HG03575 (cell line): ENCODE measurements at regions not wholly inside any gene's neighbourhood (a gene's known extent, or its start where the extent isn't known, plus 50 kb on each side); places are given as distances from the start of the nearest gene placed in this dataset.

ENCODE experiments used
- ATAC-seq: cut with Tn5 transposase; IDR thresholded peaks from one replicate; pipeline ENCODE4 v1.9.1; 2021; ENCODE audit not compliant: unreplicated experiment, insufficient number of reproducible peaks, low FRiP score; ENCODE audit errors: extremely low read depth

DNA sequence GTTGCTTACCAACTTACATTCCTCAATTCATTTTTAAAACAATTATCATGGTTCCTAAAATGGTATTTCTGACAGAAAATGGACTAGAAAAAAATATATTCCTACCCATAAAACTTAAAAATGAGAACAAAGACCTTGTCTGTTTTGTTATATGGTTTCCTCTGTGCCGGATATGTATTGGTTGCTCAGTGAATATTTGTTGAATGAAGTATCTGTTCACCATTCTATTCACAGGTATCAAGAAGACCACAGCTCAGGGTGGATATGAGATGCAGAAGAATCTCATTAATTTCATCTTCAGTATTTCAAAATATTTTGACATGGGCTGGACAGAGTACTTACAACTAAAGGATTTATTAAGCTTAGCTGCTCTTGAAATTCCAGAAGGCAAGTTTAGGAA, 58.1 kb downstream of the TUSC7 start:
- ATAC-seq = no peak

DNA sequence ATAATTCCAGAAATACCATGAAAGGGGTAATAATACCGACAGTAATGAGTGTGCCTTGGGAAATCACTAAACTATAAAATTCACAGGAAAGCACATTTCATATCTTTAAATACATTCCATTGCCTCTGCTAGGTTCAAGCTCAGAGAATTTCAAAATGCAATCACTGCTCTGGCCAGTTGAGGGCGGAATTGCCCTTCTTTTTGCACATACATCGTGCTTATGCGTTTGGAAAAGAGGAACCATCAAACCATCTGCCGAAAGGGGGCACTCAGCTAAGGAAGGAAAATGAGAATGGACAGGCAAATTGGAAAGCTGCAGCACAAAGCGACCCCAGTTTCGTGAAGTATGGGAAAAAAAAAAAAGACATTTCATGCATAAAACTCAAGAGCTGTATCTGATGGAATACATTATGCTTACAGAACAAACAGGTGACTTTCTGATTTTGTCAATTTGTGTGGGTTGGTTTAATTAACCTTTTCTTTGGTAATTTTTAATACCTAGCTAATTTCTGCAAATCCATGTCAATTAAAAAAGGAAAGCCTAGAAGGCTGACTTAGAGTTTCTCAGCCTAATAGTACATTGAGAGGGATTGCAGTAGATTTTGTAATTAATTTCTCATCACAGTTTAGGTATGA, 61.4 kb downstream of the TUSC7 start:
- peak; percentile 98 for ATAC-seq

DNA sequence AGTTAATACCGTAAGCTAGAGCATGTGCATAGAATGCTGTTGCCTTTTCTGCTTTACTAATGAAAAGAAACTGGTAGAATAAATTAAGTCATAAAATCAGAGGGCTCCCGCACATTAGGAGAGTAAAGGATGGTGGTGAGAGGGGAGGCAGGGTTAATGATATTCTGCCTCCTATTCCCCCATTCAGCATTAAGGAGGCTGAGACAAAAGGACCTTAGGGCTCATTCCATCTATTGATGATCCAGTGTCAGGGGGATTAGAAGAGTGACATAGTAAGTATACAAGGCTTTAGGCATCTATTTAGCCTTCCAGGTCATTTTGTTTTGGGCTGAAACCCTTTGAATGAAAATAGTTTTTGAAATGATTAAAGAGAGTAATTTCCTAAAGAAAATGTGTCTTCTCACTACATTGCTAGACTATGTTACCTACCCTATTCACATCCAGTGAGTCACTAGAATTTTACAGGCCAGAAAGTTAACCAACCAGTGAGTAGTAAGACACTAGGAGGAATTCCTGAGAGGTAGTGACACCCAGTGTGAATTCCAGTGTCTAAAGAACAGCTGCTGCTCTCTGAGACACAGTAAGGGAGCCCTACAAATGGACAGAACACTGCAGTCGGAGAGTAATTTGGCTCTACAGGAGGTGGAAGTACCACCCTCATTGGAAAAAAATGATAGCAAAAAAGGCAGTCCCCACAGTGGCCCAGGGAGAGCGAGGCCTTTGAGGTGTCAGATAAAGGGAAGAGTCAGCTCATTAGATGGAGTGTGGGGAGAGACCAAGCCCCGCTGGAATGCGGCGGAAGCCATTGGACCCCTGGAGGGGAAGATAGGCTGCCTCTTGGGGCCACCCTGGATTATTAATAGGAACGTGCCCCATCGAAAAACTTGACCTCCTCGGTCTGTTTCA, 67.6 kb downstream of the TUSC7 start:
- ATAC-seq = no peak

DNA sequence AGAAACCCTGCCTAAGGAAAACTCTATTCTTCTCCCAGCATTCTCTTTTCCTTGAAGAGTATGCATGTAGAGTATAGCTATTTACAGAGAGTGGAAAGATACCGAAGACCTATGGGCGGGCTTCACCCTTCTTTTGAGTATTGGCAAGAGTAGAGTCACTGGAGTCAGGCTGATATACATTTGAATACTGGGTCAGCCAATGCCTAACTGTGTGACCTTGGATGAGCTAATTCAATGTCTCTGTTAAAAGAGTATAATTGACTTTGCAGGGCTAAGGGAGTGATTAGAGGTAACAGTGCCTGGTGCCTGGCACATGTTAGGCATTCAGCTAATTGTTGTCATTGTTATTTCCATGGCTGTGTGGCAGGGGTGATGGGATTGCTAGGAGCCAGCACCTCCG, 75.6 kb downstream of the TUSC7 start:
- no peak for ATAC-seq

DNA sequence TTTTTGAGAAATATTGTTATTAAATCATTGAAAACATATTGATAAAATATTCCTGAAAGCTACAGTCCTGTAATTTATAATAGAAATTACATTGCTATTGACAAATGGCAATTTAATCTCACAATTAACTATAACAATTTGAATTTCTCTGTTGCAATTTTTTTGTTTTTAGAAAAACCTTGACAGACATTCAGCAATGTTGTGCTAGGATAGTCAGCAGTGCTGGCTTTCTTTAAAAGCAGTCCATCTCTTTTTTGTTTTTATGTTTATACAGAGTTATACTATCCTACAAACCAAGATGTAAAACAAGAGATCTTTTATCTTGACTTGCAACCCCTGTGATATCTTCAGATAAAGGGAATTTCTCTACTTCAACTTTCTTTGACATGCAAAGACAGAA, 93.1 kb downstream of the TUSC7 start:
- no peak for ATAC-seq

DNA sequence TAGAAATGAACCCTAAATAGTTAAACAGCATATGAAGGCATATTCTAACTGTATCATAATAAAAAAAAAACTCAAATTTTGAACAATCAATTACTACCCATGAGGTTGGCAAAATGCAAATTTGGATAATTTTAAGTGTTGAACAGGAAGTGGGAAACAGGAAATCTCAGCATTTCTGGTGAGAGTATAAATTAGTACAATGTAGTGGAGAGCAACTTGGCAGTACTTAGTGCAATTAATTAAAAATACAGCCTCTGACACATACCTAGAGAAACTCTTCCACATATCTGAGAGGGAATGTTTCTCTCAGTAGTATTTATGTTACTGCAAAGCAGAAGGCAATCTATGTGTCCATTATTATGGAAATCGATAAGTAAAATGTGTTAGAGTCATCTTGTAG, 96.8 kb downstream of the TUSC7 start:
- no peak for ATAC-seq

DNA sequence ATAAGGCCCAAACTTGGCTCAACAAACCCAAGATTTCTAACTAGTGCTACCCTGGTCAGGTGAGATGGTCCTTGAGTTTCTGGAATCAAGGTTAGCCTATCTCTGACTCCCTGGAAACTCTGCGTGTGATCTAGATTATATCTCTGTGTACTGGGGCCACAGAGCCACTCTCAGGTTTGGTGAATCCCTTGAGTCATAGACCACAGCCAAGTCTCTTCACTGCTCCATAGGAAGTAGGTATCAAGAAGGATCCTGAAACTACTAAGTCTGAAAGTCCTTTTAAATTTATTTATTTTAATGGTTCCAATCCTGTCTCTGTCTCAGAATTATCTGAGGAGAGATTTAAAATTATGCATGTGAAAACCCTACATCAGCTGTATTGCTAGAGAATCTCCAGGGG, 99.1 kb downstream of the TUSC7 start:
- ATAC-seq = no peak

DNA sequence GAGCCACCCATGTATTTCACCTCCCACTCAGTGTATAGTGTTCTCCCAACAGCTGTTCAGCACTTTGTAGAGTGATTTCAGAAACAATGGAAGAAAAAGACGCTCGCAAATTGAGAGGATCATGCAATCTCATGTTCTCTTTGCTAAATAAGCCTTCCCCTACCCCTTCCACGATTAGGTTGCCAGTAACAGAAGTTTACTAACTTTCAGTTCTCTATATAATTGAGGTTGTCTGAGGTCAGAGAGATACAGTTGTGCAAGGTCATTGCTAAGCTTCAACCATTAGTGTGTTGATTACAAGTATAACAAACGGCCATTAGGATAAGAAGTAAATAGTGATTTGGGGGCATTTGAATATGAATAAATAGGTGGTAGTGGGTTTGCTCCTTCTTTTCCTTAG, 99.6 kb downstream of the TUSC7 start:
- no peak for ATAC-seq

DNA sequence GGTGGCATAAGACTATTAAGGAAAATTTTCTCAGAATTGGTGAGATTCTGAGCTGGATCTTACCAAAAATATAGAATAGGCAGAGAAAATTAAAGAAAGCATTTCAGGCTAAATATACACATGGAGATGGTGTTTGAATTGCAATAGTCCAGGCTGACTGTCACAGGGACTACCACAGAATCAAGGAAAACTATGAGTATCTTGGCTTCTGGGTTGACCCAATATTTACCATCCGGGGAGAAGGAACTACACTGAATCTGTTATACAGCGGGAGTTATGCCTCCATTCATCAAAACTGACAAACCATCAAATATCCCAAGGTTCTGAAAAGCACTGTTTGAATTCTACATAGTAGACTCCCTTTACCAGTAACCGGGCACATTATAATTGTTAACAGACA, 102.2 kb downstream of the TUSC7 start:
- no peak for ATAC-seq

DNA sequence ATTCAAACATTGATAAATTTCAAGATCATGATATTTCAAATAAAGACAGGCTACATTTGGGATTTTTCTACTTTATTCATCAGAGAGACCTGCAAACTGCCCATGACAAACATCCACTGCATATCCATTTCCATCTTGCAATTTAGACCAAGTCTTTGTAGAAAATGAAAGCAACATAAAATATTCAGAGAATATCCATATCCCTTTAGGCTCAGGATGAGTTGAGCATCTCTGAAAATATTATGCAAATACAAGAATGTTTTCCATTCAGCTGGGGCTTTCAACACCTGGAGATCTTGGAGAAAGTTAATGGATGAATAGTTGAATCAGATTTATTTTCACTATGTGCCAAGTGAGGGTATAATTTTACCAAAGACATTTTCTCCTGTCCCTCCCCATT, 103.4 kb downstream of the TUSC7 start:
- no peak for ATAC-seq

DNA sequence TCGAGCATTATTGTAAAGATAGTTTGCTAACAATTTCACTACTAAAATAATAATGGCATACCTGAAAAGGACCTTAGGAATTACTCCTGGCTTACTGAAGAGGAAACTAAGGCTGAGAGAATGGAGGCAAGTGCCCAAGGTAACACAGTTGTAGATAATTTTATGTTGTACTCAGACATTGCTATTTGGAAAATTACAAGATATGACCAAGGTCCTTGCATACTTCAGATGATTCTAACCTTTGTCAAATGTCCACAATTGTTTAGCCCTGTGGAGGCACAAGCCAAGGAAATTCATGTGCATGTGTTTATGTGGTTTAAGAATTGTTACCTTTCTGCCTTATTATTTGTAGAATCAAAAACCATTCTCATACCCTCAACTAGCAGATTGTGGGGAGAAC, 105.7 kb downstream of the TUSC7 start:
- ATAC-seq = no peak

DNA sequence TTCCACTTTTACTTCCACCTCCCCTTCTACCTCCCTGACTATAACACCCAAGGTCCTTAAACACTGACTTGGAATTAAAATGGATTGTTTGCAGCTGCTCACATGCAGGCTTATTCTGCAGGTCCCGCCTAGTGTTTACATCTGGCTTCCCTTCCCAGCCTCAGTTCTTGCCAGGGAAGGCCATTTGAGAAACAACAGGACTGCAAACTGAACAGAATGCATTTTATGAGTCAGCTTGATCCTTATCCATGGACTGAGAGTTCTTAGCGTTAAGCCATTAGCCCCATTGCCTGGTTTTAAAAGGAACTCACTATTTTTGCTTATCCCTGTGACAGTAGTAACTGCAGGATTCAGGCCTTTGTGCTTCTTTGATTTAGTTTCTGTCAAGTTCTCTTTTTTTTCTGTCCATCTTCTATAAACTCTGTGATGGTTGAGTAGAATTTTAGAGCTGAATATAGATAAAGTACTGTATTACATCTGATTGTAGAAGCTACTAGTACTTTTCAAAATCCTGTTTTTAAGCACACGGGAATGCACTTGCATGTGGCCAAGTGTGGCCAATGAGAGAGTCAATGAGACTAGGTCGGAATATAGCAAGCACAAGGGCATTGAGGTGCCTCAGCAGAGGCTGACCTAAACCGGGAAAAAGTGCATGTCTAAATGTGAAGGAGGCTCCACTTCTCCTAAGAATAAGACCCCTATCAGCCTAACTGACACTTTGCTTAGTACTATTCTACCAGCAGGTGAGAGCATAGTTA, 106.4 kb downstream of the TUSC7 start:
- no peak for ATAC-seq

DNA sequence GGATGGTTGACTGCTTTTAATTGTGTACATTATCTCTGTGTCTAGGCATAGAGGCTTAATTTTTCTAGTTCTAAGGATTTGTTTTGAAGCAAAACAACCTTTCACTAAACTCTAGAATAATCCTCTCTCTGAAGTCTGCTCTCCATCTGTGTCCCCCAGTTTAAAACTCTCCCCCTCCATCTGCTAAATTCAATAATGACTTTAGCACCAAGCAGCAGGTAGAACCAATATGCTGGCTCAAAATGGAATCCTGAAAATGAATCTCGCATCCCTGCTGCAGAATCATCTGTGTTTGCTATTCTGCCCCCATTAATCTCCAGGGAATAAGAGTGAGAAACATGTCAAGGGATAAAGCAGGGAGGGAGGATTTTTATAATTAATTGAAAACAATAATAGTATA, 111.8 kb downstream of the TUSC7 start:
- no peak for ATAC-seq

DNA sequence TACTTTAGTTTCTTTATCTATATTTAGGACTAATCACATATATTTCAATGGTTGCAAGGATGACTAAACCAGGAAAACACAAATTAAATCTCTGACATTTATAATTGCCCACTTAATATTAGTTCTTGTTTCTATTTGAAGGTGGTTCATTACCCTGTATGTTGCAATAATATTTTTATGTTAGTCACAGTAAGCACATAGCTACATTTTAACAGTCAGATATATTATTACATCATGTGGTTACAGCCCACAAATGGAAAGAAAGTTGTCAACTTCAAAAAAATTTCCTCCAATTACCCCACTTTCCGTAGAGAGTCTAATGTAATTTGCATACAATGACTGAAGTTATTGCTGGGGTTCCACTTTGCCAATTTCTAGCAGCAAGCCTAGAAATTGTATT, 114.6 kb downstream of the TUSC7 start:
- no peak for ATAC-seq

DNA sequence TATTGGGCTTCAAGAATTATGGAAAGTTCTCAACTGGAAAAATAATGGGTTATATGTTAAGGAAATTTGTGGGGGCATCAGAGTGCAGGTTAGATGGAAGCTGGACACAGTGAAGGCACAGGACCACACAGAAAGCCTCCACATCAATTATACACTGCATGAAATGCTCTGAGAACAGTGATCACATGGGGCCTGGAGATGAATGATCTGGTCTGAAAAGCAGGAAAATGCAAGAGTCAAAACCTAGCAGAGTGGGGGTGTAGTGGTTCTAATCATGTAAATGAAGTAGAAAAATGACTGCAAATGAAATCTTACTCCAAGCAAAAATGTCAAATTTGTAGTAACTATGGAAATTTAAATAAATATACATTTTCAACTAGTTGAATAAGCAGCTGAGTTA, 123.6 kb downstream of the TUSC7 start:
- ATAC-seq = no peak

DNA sequence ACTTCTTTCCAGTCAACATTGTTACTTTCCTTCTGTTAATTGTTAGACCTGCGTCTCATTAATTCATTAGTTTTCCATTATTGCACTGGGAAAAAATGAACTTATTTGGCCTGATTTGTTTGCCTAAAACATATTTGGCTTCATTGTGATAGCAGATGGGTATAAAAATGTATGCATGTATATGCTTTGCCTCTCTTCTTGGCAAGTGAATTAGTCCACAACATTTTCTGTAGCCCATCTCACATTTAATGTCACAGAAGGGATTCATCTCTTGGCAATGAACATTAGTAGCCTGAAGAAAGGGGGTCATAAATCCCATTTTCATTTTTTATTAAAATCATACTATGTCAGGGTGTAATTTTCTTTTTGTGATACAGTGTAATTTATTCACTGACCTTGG, 125.2 kb downstream of the TUSC7 start:
- ATAC-seq = no peak

DNA sequence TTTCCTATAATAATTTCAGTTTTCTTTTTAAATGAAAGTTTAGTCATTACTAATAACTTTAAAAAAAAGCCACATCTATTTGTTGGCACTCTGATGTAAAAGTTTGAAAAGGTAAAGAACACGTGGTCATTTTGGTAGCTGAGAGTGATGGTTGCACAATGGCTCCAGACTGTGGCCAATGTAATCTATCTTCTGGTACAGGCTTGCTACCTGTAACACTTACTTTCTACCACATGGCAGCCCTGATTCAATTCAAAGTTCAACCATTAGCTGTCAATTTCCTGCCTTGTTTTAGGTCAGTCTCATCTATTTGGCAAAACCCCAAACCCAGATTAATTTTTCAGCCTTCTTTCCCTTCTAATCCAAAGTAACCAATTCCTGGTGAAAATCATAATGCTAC, 126.1 kb downstream of the TUSC7 start:
- no peak for ATAC-seq

DNA sequence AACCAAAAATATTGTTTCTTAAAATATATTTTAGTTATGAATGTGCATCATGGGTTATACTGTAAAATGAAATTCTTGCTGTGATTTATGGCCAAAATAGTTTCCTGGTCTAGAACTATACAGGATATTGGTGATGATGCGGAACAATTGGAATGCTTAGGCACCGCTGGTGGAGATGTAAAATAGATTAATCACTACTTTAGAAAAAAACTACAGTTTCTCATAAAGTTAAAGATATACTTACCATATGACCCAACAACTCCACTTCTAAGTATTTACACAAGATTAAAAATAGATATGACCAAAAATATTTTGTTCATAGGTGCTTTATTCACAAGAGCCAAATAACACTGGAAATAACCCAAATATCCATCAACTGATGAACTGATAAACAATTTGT, 126.7 kb downstream of the TUSC7 start:
- no peak for ATAC-seq

DNA sequence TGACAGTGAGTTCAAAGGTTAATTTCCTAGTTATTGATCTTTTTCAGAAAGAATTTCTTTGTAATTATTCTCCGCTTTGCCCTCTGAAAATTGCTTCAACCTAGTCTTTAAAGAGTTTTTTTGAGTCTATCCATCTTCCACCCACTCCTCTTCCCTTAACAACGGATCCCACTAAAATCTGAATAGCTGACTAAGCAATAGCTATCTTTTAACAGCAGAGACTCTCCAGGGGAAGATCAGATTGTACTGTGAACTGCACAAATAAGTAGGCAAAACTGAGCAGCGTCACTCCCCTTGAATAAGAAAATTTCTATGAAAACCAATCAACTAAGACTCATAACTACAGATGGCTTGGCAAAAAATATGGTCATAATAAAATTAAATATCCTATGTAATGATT, 127.9 kb downstream of the TUSC7 start:
- no peak for ATAC-seq
